ENCODE measurements at regions not wholly inside any gene's neighbourhood (a gene's known extent, or its start where the extent isn't known, plus 50 kb on each side); places are given as distances from the start of the nearest gene placed in this dataset.

GRCh38 chr4:38232741-38233140 lies 272.5 kb downstream of the PTTG2 start:
- TF ChIP-seq GATA3 (IDR thresholded peaks at IDR 0.05; ENCODE audit: low read depth, low read length) (no peak), GATA2 (IDR thresholded peaks at IDR 0.05; ENCODE audit: low read depth, low read length) (no peak)

Measured in SH-SY5Y (cell line).